ENCODE measurements at regions not wholly inside any gene's neighbourhood (a gene's known extent, or its start where the extent isn't known, plus 50 kb on each side); places are given as distances from the start of the nearest gene placed in this dataset.

- no peak for TF ChIP-seq ATF3 (CRISPR knock-in tag; conservative IDR thresholded peaks at IDR 0.05)
- no peak for TF ChIP-seq EMX1 (CRISPR knock-in tag; IDR thresholded peaks at IDR 0.05)
- TF ChIP-seq MXD4 (CRISPR knock-in tag; IDR thresholded peaks at IDR 0.05; ENCODE audit: borderline replicate concordance): no peak
- no peak for TF ChIP-seq ZNF423 (CRISPR knock-in tag; IDR thresholded peaks at IDR 0.05)
- TF ChIP-seq ATF1 (CRISPR knock-in tag; IDR thresholded peaks at IDR 0.05): no peak
- TF ChIP-seq PREB (CRISPR knock-in tag; IDR thresholded peaks at IDR 0.05; ENCODE audit: borderline replicate concordance): no peak
- TF ChIP-seq, protein P1, sequence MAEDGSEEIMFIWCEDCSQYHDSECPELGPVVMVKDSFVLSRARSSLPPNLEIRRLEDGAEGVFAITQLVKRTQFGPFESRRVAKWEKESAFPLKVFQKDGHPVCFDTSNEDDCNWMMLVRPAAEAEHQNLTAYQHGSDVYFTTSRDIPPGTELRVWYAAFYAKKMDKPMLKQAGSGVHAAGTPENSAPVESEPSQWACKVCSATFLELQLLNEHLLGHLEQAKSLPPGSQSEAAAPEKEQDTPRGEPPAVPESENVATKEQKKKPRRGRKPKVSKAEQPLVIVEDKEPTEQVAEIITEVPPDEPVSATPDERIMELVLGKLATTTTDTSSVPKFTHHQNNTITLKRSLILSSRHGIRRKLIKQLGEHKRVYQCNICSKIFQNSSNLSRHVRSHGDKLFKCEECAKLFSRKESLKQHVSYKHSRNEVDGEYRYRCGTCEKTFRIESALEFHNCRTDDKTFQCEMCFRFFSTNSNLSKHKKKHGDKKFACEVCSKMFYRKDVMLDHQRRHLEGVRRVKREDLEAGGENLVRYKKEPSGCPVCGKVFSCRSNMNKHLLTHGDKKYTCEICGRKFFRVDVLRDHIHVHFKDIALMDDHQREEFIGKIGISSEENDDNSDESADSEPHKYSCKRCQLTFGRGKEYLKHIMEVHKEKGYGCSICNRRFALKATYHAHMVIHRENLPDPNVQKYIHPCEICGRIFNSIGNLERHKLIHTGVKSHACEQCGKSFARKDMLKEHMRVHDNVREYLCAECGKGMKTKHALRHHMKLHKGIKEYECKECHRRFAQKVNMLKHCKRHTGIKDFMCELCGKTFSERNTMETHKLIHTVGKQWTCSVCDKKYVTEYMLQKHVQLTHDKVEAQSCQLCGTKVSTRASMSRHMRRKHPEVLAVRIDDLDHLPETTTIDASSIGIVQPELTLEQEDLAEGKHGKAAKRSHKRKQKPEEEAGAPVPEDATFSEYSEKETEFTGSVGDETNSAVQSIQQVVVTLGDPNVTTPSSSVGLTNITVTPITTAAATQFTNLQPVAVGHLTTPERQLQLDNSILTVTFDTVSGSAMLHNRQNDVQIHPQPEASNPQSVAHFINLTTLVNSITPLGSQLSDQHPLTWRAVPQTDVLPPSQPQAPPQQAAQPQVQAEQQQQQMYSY (CRISPR knock-in tag; IDR thresholded peaks at IDR 0.05): no peak
- TF ChIP-seq ZNF138 (CRISPR knock-in tag; conservative IDR thresholded peaks at IDR 0.05): no peak
- TF ChIP-seq CTCF (IDR thresholded peaks at IDR 0.05): no peak
- TF ChIP-seq, protein P2, sequence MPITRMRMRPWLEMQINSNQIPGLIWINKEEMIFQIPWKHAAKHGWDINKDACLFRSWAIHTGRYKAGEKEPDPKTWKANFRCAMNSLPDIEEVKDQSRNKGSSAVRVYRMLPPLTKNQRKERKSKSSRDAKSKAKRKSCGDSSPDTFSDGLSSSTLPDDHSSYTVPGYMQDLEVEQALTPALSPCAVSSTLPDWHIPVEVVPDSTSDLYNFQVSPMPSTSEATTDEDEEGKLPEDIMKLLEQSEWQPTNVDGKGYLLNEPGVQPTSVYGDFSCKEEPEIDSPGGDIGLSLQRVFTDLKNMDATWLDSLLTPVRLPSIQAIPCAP (CRISPR knock-in tag; IDR thresholded peaks at IDR 0.05): no peak
- no peak for TF ChIP-seq CREM (CRISPR knock-in tag; IDR thresholded peaks at IDR 0.05)
Observed at GRCh38 chr4:123673971-123674370, 277.4 kb downstream of the SPRY1 start (continued).

DNA sequence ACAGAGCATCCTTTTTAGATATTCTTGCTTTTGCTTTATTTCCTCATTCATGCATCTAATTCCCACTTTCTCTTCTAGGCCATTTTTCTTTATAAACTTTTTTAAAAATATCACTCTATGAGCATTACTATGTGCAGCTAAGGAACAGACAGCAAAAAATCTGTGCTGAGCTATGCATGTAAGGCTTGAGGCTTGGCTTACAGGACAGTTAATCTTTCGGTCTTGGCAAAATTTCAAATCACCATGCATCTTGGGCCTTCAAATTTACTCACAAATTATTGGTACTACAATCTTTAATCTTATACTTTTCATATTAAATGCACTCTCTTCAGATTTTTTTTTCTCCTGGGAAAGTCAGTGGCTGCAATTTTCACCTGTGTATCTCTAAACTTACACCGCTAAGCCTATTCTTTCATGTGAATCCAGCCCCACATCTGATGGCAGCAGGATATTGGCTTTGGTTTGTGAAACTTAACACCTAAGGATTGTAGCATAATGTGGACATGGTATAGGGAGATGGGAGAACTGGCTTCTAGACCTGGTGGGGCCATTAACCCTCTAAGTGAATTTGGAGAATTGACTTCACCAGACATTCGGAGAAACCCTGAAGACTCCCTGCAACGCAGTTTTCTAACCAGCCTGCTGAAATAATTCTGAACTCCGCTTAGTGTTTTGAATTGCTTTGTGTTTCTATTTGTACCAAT, 278.3 kb downstream of the SPRY1 start:
- ATAC-seq (no peak), DNase-seq (ENCODE audit: low spot score) (no peak)
- no peak overlapping the region for H3K27ac Mint-ChIP-seq
- peaks cover 20% of the 10 kb centered on the region for H3K4me1 Mint-ChIP-seq
- H3K36me3 Mint-ChIP-seq: no peaks in the 10 kb centered on the region
- no peak overlapping the region for H3K4me3 Mint-ChIP-seq
- ChIA-PET POLR2A (no interaction called here), CTCF (no interaction called here)
- no peaks in the 10 kb centered on the region for H3K27me3 Mint-ChIP-seq (ENCODE audit: low read depth)
- H3K9me3 Mint-ChIP-seq: no peaks in the 10 kb centered on the region
- TF ChIP-seq, protein P3, sequence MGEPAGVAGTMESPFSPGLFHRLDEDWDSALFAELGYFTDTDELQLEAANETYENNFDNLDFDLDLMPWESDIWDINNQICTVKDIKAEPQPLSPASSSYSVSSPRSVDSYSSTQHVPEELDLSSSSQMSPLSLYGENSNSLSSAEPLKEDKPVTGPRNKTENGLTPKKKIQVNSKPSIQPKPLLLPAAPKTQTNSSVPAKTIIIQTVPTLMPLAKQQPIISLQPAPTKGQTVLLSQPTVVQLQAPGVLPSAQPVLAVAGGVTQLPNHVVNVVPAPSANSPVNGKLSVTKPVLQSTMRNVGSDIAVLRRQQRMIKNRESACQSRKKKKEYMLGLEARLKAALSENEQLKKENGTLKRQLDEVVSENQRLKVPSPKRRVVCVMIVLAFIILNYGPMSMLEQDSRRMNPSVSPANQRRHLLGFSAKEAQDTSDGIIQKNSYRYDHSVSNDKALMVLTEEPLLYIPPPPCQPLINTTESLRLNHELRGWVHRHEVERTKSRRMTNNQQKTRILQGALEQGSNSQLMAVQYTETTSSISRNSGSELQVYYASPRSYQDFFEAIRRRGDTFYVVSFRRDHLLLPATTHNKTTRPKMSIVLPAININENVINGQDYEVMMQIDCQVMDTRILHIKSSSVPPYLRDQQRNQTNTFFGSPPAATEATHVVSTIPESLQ (CRISPR knock-in tag; IDR thresholded peaks at IDR 0.05): no peak
- no peak for TF ChIP-seq HMGA2 (CRISPR knock-in tag; IDR thresholded peaks at IDR 0.05)

- TF ChIP-seq NFE2L1 (CRISPR knock-in tag; IDR thresholded peaks at IDR 0.05) (no peak), SMAD3 (CRISPR knock-in tag; IDR thresholded peaks at IDR 0.05; ENCODE audit: borderline replicate concordance) (no peak), ATF3 (CRISPR knock-in tag; conservative IDR thresholded peaks at IDR 0.05) (no peak), FOXK1 (CRISPR knock-in tag; IDR thresholded peaks at IDR 0.05) (no peak), FOXJ3 (CRISPR knock-in tag; IDR thresholded peaks at IDR 0.05; ENCODE audit: borderline replicate concordance) (no peak)
- TF ChIP-seq, protein P1 (CRISPR knock-in tag; IDR thresholded peaks at IDR 0.05): no peak
- Mint-ChIP-seq H3K4me3 (no peak overlapping the region), H3K36me3 (no peaks in the 10 kb centered on the region), H3K9me3 (no peaks in the 10 kb centered on the region), H3K27ac (no peak overlapping the region), H3K27me3 (ENCODE audit: low read depth) (no peaks in the 10 kb centered on the region), H3K4me1 (peaks cover 20% of the 10 kb centered on the region)
- ATAC-seq: no peak
- no peak for DNase-seq (ENCODE audit: low spot score)
- ChIA-PET POLR2A (no interaction called here), CTCF (interaction anchor here (1.6 kb wide), 1 partner anchor 111 kb away, joined by 4 read pairs; no protein-coding TSS in a partner anchor)
Observed at GRCh38 chr4:123675567-123675966, 279.0 kb downstream of the SPRY1 start.

All from WTC11 (cell line).